Ovary (tissue), 3 donors: ENCODE measurements at regions not wholly inside any gene's neighbourhood (a gene's known extent, or its start where the extent isn't known, plus 50 kb on each side); places are given as distances from the start of the nearest gene placed in this dataset.
"Not testable (repeated sequence)": the region's sequence is repeated elsewhere in the genome, so short reads cannot be mapped to it uniquely, and the experiment has no call there.

Source experiments
- CTCF ChIP-seq, 3 donors: fragments of 450-650 bp in 2 of 3; fragments of 200-600 bp in 1 of 3; IDR thresholded peaks; one replicate each; pipeline versions ENCODE4 v1.5.1 to v1.8.0; 2016 to 2022; ENCODE audit warnings: antibody characterized with exemption in 3 of 3, mild to moderate bottlenecking in 1 of 3
- POLR2A ChIP-seq: fragments of 450-650 bp; IDR thresholded peaks from one replicate; pipeline ENCODE4 v1.6.1; 2017; ENCODE audit warnings: antibody characterized with exemption, mild to moderate bottlenecking, moderate library complexity
- donor health status: DM: no; HTN: no; CAD: no.

- TF ChIP-seq CTCF (IDR thresholded peaks at IDR 0.05), result not testable (repeated sequence)
- TF ChIP-seq POLR2A, result peak; percentile 28
Observed at GRCh38 chr1:143903899-143904621, 67.7 kb downstream of the FAM72C start.
